SU-DHL-6 (cell line): ENCODE measurements at regions not wholly inside any gene's neighbourhood (a gene's known extent, or its start where the extent isn't known, plus 50 kb on each side); places are given as distances from the start of the nearest gene placed in this dataset.

Source experiments
- CTCF ChIP-seq: fragments of 200-600 bp; sonication (generic); IDR thresholded peaks from one replicate; pipeline ENCODE4 v1.5.1; 2017; ENCODE audit warnings: antibody characterized with exemption, mild to moderate bottlenecking, low read length, moderate library complexity; ENCODE audit not compliant: insufficient read depth, poor library complexity, severe bottlenecking
- EZH2phosphoT487 ChIP-seq: fragments of 200-600 bp; sonication (generic), shearing (Covaris generic); conservative IDR thresholded peaks from 2 replicates; pipeline ENCODE4 v1.6.1; 2018; ENCODE audit warnings: mild to moderate bottlenecking, antibody characterized with exemption, low read length, moderate library complexity, mixed read lengths

- no peak for TF ChIP-seq CTCF
- TF ChIP-seq EZH2phosphoT487 = no peak
Measured at GRCh38 chr4:57363346-57363745, 253.2 kb upstream of the IGFBP7 start.
